ENCODE measurements at regions not wholly inside any gene's neighbourhood (a gene's known extent, or its start where the extent isn't known, plus 50 kb on each side); places are given as distances from the start of the nearest gene placed in this dataset.

DNA sequence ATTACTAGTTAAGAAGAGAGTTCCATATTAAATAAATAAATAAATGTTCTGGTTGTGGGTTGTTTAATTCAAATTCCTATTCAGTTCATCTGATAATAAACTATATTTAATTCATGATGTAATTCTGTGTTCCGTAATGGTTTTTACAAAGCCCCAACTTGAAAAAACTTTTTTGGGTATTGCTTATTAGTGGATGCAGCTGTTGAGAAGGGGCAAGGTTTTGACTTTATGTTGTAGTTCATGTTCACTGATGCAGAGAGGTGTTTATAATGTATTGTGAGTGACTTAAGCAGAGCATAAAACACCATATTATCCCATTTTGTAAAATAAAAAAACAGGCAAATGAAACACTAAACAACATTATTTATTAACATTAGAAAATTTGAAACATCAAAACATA lies 107.3 kb upstream of the TNFSF11 start:
- TF ChIP-seq POLR2A (IDR thresholded peaks at IDR 0.05; ENCODE audit: extremely low read depth, insufficient read length) = no peak
- TF ChIP-seq, protein P1, sequence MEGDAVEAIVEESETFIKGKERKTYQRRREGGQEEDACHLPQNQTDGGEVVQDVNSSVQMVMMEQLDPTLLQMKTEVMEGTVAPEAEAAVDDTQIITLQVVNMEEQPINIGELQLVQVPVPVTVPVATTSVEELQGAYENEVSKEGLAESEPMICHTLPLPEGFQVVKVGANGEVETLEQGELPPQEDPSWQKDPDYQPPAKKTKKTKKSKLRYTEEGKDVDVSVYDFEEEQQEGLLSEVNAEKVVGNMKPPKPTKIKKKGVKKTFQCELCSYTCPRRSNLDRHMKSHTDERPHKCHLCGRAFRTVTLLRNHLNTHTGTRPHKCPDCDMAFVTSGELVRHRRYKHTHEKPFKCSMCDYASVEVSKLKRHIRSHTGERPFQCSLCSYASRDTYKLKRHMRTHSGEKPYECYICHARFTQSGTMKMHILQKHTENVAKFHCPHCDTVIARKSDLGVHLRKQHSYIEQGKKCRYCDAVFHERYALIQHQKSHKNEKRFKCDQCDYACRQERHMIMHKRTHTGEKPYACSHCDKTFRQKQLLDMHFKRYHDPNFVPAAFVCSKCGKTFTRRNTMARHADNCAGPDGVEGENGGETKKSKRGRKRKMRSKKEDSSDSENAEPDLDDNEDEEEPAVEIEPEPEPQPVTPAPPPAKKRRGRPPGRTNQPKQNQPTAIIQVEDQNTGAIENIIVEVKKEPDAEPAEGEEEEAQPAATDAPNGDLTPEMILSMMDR (IDR thresholded peaks at IDR 0.05; ENCODE audit: low read depth, low read length) = no peak
- no peak for TF ChIP-seq MYC (IDR thresholded peaks at IDR 0.05; ENCODE audit: low read depth, low read length)

Measured in NB4 (cell line).